ENCODE measurements at regions not wholly inside any gene's neighbourhood (a gene's known extent, or its start where the extent isn't known, plus 50 kb on each side); places are given as distances from the start of the nearest gene placed in this dataset.

DNA sequence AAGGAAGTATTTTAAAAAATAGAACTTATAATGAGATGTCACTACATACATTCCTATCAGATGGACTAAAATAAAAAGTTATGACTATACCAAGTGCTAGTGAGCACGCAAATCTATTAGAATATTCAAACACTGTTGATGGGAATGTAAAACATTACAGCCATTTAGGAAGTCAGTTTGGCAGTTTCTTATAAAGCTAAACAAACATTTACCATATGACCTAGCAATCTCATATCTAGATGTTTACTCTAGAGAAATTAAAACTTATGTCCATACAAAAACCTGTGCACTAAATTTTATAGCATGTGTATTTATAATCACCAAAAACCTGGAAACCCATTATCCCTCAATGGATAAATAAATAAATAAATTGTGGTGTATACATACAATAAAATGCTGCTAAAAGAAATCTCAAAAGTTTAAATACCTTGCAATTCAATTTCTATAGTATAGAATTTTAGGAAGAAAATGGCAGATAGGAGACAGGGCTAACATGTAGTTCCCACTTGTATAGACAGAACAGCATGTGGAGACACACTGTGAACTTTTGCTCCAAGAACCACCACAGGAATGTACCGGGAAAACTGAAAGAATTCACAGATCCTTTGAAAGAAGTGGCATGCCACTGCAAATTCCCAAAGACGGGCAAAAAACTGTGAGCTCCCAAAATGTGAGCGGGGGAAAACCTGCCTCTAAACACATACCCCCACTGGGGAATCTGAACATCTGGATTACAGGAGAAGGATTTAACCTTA, 174.6 kb upstream of the SPEF2 start:
- TF ChIP-seq, protein P1, sequence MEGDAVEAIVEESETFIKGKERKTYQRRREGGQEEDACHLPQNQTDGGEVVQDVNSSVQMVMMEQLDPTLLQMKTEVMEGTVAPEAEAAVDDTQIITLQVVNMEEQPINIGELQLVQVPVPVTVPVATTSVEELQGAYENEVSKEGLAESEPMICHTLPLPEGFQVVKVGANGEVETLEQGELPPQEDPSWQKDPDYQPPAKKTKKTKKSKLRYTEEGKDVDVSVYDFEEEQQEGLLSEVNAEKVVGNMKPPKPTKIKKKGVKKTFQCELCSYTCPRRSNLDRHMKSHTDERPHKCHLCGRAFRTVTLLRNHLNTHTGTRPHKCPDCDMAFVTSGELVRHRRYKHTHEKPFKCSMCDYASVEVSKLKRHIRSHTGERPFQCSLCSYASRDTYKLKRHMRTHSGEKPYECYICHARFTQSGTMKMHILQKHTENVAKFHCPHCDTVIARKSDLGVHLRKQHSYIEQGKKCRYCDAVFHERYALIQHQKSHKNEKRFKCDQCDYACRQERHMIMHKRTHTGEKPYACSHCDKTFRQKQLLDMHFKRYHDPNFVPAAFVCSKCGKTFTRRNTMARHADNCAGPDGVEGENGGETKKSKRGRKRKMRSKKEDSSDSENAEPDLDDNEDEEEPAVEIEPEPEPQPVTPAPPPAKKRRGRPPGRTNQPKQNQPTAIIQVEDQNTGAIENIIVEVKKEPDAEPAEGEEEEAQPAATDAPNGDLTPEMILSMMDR (IDR thresholded peaks at IDR 0.05) = no peak
- no peak for TF ChIP-seq POLR2A (IDR thresholded peaks at IDR 0.05)
